NCI-H1436 (cell line): ENCODE measurements at regions not wholly inside any gene's neighbourhood (a gene's known extent, or its start where the extent isn't known, plus 50 kb on each side); places are given as distances from the start of the nearest gene placed in this dataset.
"Not testable (repeated sequence)": the region's sequence is repeated elsewhere in the genome, so short reads cannot be mapped to it uniquely, and the experiment has no call there.

ENCODE experiments used
- DNase-seq: peaks from one replicate; lab custom pipeline; 2025; lab: John Stamatoyannopoulos, UW

GRCh38 chr13:109323338-109323737, 463.0 kb downstream of the IRS2 start:
- DNase-seq = no peak

GRCh38 chr13:109318945-109319590, 467.3 kb downstream of the IRS2 start:
- DNase-seq = no peak

- no peak for DNase-seq
Observed at GRCh38 chr13:109315481-109315880, 470.9 kb downstream of the IRS2 start.

- DNase-seq = no peak
Observed at GRCh38 chr13:109314101-109314500, 472.3 kb downstream of the IRS2 start.

- DNase-seq = no peak
Observed at GRCh38 chr13:109312399-109312798, 474.0 kb downstream of the IRS2 start.

- DNase-seq = not testable (repeated sequence)
Observed at GRCh38 chr13:109311431-109311976, 474.9 kb downstream of the IRS2 start.

- DNase-seq = no peak
Observed at GRCh38 chr13:109309625-109310363, 476.6 kb downstream of the IRS2 start.

- DNase-seq = no peak
Observed at GRCh38 chr13:109307027-109307426, 479.4 kb downstream of the IRS2 start.

- DNase-seq = no peak
Observed at GRCh38 chr13:109301726-109302125, 484.7 kb downstream of the IRS2 start.

GRCh38 chr13:109301276-109301675, 485.1 kb downstream of the IRS2 start:
- DNase-seq = no peak

- no peak for DNase-seq
Observed at GRCh38 chr13:109297628-109298027, 488.8 kb downstream of the IRS2 start.

- DNase-seq = no peak
Observed at GRCh38 chr13:109293166-109293565, 493.2 kb downstream of the IRS2 start.

GRCh38 chr13:109288151-109288709, 498.2 kb downstream of the IRS2 start:
- no peak for DNase-seq

- DNase-seq = no peak
Observed at GRCh38 chr13:109287553-109287952, 498.8 kb downstream of the IRS2 start.

GRCh38 chr13:109285586-109285985, 500.8 kb downstream of the IRS2 start:
- DNase-seq = no peak

GRCh38 chr13:109281903-109282635, 504.3 kb downstream of the IRS2 start:
- no peak for DNase-seq

- DNase-seq = no peak
Observed at GRCh38 chr13:109281017-109281902, 505.1 kb downstream of the IRS2 start.

GRCh38 chr13:109276261-109276660, 510.1 kb downstream of the IRS2 start:
- DNase-seq = no peak

GRCh38 chr13:109275852-109276251, 510.5 kb downstream of the IRS2 start:
- no peak for DNase-seq

- DNase-seq = no peak
Observed at GRCh38 chr13:109275139-109275745, 511.1 kb downstream of the IRS2 start.
